ENCODE measurements at regions not wholly inside any gene's neighbourhood (a gene's known extent, or its start where the extent isn't known, plus 50 kb on each side); places are given as distances from the start of the nearest gene placed in this dataset.

- no peak for DNase-seq (ENCODE audit: low read depth in 4 of 4, low spot score in 3 of 4)
These were observed 145.0 kb upstream of the HDAC4 start for GRCh38 chr2:239545741-239546392.

GRCh38 chr2:239544918-239545465, 144.2 kb upstream of the HDAC4 start:
- no peak for DNase-seq (ENCODE audit: low read depth in 4 of 4, low spot score in 3 of 4)

- DNase-seq (ENCODE audit: low read depth in 4 of 4, low spot score in 3 of 4): no peak
These were observed 143.5 kb upstream of the HDAC4 start for GRCh38 chr2:239544143-239544917.

DNA sequence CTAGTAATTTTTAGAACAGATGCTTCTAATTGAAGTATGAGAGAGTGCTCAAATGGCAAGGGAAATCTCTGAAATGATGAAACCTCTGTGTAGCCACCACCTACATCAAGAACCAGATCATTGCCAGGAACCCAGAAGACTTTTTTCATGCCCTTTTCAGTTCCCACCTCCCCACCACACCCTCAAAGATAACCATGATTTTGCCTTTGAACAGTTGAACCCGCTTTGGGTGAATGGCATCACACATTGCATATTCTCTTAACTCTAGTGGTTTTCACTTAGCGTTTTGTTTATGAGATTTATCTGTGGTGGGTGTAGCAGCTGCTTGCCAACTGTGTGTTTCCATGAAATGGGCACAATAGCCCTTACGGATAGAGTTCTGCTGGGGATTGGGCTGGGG, 142.9 kb upstream of the HDAC4 start:
- DNase-seq (ENCODE audit: low read depth in 4 of 4, low spot score in 3 of 4): no peak

DNA sequence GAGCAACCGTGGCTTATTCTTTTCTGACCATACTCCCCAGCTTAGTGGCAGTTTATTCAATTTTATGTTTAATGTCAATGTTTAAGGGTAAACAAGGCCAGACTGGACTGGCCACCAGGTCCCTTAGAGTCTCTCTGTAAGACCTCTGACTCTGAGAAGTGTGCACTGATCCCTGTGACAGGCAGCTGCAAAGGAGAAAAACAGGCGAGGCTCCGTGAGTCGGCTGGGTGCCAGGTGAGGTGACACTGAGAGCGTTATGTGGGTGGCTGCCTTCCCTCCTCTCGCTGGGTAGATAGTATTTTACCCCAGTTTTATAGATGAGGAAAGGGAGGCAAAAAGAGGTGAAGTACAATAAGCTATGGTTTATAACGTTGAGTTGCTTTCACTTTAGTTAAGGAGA, 139.4 kb upstream of the HDAC4 start:
- DNase-seq (ENCODE audit: low read depth in 4 of 4, low spot score in 3 of 4): no peak

DNA sequence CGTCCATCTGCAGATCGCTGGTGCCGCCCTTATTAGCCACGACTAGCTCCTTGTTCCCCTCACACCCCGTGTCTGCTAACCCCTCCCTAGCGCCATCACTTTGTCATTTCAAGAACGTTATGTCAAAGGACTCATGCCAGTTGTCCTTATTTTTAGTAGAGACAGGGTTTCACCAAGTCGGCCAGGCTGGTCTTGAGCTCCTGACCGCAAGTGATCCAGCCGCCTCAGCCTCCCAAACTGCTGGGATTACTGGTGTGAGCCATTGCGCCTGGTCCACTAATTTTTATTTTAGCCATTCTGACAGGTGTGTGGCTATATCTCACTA, 138.9 kb upstream of the HDAC4 start:
- no peak for DNase-seq (ENCODE audit: low read depth in 4 of 4, low spot score in 3 of 4)

DNA sequence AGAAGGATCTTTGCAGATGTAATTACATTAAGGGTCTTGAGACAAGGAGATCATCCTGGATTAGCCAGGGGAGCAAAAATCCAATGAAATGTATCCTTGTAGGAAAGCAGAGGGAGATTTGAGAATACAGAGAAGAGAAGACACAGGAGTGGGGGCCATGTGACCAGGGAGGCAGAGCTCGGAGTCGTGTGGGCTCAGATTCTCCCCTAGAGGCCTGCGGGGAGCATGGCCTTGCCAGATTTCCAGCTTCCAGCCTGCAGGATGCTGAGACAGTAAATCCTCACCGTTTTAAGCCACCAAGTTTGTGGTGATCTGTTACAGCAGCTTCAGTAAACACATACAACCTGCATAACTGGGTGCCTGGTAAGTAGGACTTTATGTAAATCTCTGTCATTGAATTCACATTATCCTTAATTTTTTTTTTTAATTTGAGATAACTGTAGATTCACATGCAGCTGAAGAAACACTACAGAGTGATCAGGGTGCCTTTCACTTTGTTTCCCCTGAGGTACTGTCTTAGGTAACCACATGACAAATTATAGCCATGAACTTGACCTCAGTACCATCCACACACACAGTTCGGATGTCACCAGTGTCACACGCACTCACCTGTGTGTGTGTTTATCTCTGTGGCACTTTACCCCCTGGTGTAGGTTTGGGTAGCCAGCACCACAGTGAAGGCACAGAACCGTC, 138.4 kb upstream of the HDAC4 start:
- no peak for DNase-seq (ENCODE audit: low read depth in 4 of 4, low spot score in 3 of 4)

GRCh38 chr2:239538357-239539052, 137.7 kb upstream of the HDAC4 start:
- DNase-seq (ENCODE audit: low read depth in 4 of 4, low spot score in 3 of 4): no peak

DNA sequence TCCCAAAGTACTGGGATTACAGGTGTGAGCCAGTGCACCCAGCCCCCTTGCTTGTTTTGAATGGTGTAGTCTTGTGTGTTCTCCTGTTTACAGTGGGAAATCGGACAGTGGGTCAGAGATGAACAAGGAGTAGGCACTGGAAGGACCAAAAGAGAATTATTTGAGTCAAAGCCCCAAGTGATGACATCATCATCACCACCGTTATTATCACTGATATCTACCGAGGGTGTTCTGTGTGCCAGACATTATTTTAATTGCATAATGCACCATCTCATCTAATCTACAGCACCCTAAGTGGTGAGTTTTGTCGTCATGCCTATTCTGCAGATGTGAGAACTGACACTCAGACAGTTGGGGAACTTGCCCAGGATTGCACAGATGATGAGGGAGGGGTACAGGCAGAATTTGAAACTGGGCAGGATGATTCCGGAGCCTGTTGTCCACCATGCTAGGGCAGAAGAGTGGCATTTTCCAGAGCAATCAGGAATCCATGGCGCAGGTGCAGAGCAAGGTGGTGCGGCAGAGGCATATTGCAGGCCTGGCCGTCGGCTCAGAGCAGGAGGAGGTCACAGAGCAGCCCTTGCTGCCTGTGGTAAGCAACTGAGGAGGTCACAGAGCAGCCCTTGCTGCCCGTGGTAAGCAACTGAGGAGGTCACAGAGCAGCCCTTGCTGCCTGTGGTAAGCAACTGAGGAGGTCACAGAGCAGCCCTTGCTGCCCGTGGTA, 137.0 kb upstream of the HDAC4 start:
- DNase-seq (ENCODE audit: low read depth in 4 of 4, low spot score in 3 of 4): no peak

DNA sequence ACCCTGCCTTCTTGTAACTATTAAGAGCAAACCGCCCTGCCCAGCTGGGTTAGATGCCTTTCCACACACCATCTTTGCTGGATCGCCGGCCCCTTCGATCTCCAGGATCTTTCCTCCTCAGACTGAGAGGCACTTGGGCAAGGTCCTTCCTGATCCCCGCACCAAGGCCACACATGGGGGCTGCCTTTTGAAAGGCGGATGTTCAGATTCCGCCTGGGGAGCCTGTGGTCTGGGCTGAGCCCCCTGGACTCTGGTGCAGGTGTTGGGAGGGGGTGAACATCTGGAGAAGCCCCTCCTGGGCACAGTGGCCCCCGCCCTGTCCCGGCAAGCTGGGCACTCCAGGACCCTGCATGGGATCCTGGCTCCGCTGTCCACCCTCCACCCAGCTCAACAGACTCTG, 135.4 kb upstream of the HDAC4 start:
- DNase-seq (ENCODE audit: low read depth in 4 of 4, low spot score in 3 of 4): no peak

GRCh38 chr2:239535413-239536144, 134.8 kb upstream of the HDAC4 start:
- DNase-seq (ENCODE audit: low read depth in 4 of 4, low spot score in 3 of 4): no peak

DNA sequence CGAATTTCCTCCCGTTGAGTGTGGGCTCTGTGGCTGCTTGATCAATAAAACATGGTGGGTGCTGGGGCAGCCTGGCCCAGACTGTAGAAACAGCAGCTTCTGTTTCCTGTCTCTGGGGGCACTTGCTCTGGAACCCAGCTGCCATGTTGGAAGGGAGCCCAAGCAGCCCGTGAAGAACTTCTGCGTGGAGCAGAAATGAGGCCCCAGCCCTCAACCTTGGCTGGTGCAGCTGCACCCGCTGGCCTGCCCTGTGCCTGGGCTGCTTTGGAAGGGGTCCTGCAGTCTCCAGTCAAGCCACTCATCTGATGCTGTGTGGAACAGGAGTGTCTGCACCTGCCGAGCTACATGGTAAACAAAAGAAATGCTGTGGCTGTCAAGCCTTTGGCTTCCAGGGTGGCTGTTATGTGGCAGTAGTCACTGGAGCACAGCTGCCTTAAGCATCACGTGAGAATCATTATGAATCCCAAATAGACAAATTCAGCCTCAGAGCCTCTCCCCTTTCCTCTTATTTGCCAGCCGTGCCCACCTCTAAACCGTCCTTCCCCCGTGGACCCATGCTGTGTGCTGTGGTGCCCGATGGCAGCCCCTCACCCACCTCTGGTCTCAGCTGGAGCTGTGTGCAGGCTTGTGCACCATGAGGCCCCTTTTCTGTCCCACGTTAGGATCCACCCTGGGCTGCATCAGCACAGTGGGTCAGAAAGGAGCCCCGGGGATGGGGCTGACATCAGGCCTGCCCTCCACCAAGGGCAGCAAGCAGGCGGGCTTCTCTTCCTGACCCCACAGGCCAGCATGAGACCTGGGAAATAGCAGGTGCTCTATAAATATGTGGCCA, 134.0 kb upstream of the HDAC4 start:
- DNase-seq (ENCODE audit: low read depth in 4 of 4, low spot score in 3 of 4): no peak

GRCh38 chr2:239533569-239534316, 132.9 kb upstream of the HDAC4 start:
- no peak for DNase-seq (ENCODE audit: low read depth in 4 of 4, low spot score in 3 of 4)

GRCh38 chr2:239532859-239533258, 132.0 kb upstream of the HDAC4 start:
- DNase-seq (ENCODE audit: low read depth in 4 of 4, low spot score in 3 of 4): peak in 1 of 4 donors; percentile 36

- DNase-seq (ENCODE audit: low read depth in 4 of 4, low spot score in 3 of 4): no peak
These were observed 131.4 kb upstream of the HDAC4 start for GRCh38 chr2:239532250-239532649.

DNA sequence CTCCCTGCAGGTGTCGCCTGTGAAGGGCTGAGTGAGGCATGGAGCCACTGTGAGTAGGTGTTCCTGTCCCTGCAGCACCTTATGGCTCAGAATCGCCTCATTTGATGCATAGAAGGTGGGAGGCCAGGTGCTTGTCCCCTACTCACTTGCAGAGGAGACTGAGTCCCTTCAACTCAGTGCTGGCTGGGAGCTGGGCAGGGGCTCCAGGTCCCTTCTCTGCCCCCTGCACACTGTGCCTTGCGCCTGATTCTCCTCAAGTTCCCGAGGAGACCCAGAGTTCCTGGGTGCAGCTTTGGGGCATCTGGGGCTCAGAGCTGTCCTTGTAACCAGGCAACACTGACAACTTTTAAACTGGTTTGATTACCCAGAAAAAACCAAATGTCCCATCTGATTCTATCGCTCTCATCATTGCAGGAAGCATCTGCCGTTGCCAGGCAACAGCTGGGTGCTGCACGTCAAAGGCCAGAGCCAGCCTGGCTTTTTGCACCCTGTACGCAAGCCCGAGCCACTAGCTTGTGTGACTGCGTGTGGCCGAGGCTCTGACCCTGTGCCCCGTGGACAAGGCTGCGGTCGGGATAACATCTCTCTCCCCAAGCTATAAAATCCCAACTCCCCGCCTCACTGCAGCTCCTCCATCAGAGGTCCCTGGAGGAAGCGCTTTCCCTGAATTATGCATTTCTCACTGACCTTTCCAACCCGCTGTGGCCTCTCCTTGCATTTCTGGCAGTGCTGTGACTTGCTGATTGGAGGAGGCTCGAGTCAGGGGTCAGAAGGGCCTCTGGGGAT, 130.8 kb upstream of the HDAC4 start:
- DNase-seq (ENCODE audit: low read depth in 4 of 4, low spot score in 3 of 4): no peak

DNA sequence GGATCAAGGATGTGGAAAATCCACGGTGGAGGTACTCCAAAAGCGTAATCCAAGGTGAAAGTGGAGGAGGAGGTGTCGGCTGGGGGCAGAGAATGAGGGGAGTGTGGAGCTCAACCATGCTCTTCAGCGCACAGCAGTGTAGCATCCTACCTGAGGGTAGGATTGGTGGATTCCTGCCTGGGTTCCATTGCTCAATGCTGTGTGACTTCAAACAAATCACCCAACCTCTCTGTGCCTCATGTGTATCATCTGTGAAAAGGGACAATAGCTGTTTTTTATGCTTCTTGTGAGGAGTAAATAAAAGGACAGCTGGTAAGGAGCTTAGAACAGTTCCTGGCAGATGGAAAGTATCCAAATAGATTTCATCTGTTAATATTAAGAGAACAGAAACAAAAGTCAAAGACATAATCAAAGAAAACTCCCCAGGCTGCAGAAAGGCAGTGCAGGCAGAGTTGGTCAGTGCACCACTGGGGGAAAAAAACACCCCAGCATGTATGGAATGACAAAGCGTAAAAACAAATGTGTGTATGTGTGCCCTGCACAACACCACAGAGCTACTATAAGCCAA, 130.0 kb upstream of the HDAC4 start:
- no peak for DNase-seq (ENCODE audit: low read depth in 4 of 4, low spot score in 3 of 4)

All from left renal pelvis (tissue), 4 donors.